H1 (cell line): ENCODE measurements at regions not wholly inside any gene's neighbourhood (a gene's known extent, or its start where the extent isn't known, plus 50 kb on each side); places are given as distances from the start of the nearest gene placed in this dataset.

Experiments
- CTCF ChIA-PET: fragments of 300-600 bp; sonication (Branson Sonifier 250); formaldehyde crosslinking; loops from one replicate; lab custom pipeline; 2021; ENCODE audit not compliant: partially characterized antibody; lab: Charles Lee
- POLR2A ChIA-PET: fragments of 300-600 bp; sonication (Branson Sonifier 250); formaldehyde crosslinking; loops from one replicate; lab custom pipeline; 2021; ENCODE audit warnings: inconsistent platforms; ENCODE audit not compliant: partially characterized antibody; lab: Charles Lee
- DNase-seq, 2 experiments: peaks; one replicate each; pipeline versions ENCODE4 v3.0.0 to v3.0.0-alpha.2; 2010 to 2022; ENCODE audit warnings: low spot score in 2 of 2, low read depth in 1 of 2, mixed read lengths in 1 of 2
- FAIRE-seq: peaks from 2 replicates; lab custom pipeline; 2011; peaks lifted over from hg19 to GRCh38; lab: Jason Lieb, UNC
- H2AFZ ChIP-seq: 2 replicates; pipeline ENCODE4 v1.8.1; 2012; ENCODE audit warnings: low read length, inconsistent platforms
- H2AK5ac ChIP-seq: 2 replicates; pipeline ENCODE4 v1.6.1; 2013; ENCODE audit warnings: low read depth, low read length
- H2BK120ac ChIP-seq: replicated peaks from 2 replicates; pipeline ENCODE3; 2013; ENCODE audit warnings: low read depth, low read length, inconsistent platforms
- H2BK12ac ChIP-seq: 2 replicates; pipeline ENCODE4 v1.6.1; 2013; ENCODE audit warnings: low read depth, low read length
- H2BK15ac ChIP-seq: 2 replicates; pipeline ENCODE4 v1.6.1; 2013; ENCODE audit warnings: low read length
- H2BK20ac ChIP-seq: 2 replicates; pipeline ENCODE4 v1.6.1; 2013; ENCODE audit warnings: low read length
- H2BK5ac ChIP-seq: 2 replicates; pipeline ENCODE4 v1.6.1; 2013; ENCODE audit warnings: low read depth, low read length
- H3K14ac ChIP-seq: 2 replicates; pipeline ENCODE4 v1.6.1; 2013; ENCODE audit warnings: inconsistent platforms; ENCODE audit not compliant: insufficient read length
- H3K18ac ChIP-seq: 2 replicates; pipeline ENCODE4 v1.6.1; 2013; ENCODE audit warnings: low read length; ENCODE audit errors: extremely low read depth
- H3K23ac ChIP-seq: 2 replicates; pipeline ENCODE4 v1.6.1; 2013; ENCODE audit warnings: inconsistent platforms; ENCODE audit not compliant: insufficient read length
- H3K23me2 ChIP-seq: 2 replicates; pipeline ENCODE4 v1.6.1; 2013; ENCODE audit warnings: low read depth, low read length
- H3K27ac ChIP-seq: 2 replicates; pipeline ENCODE4 v1.6.1; 2011; ENCODE audit warnings: low read depth, low read length, inconsistent platforms
- H3K27me3 ChIP-seq, 4 experiments: replicated peaks in 1 of 4; 1 replicate in 1 of 4; 2 replicates in 3 of 4; pipeline versions ENCODE4 v1.6.1 to v1.8.1; 2011 to 2013; ENCODE audit warnings: low read length in 3 of 4, mild to moderate bottlenecking in 3 of 4, inconsistent platforms in 2 of 4, mixed read lengths in 2 of 4, moderate library complexity in 1 of 4; ENCODE audit not compliant: control insufficient read depth in 3 of 4, insufficient read depth in 3 of 4; ENCODE audit errors: extremely low read depth in 1 of 4
- H3K36me3 ChIP-seq, 4 experiments: 2 replicates each; pipeline versions ENCODE4 v1.6.1 to v1.8.1; 2011 to 2013; ENCODE audit warnings: mild to moderate bottlenecking in 4 of 4, low read length in 3 of 4, moderate library complexity in 2 of 4, control low read depth in 1 of 4, inconsistent platforms in 1 of 4; ENCODE audit not compliant: insufficient read depth in 4 of 4, control insufficient read depth in 2 of 4
- H3K4ac ChIP-seq: replicated peaks from 2 replicates; pipeline ENCODE3; 2013; ENCODE audit warnings: low read length, low read depth, mixed read lengths, inconsistent platforms; ENCODE audit not compliant: insufficient read length
- H3K4me1 ChIP-seq, 4 experiments: replicated peaks in 1 of 4; 1 replicate in 1 of 4; 2 replicates in 3 of 4; pipeline versions ENCODE4 v1.6.1 to v1.8.1; 2011 to 2013; ENCODE audit warnings: low read length in 3 of 4, inconsistent platforms in 2 of 4, mixed read lengths in 1 of 4; ENCODE audit not compliant: insufficient read depth in 4 of 4, control insufficient read depth in 3 of 4
- H3K4me2 ChIP-seq, 2 experiments: 2 replicates each; pipeline versions ENCODE4 v1.6.1 to v1.8.1; 2011 to 2013; ENCODE audit warnings: low read depth in 2 of 2, low read length in 2 of 2, control low read depth in 1 of 2, inconsistent platforms in 1 of 2, mild to moderate bottlenecking in 1 of 2; ENCODE audit not compliant: insufficient read depth in 1 of 2
- H3K4me3 ChIP-seq, 4 experiments: fragments of 200-600, 300-600 bp in 1 of 4; sonication (generic), shearing (Covaris generic), sonication (Bioruptor Twin) in 1 of 4; 2 replicates each; pipeline versions ENCODE4 v1.5.1 to v1.8.1; 2011 to 2016; ENCODE audit warnings: low read length in 4 of 4, low read depth in 3 of 4, control low read depth in 2 of 4, inconsistent platforms in 2 of 4, mild to moderate bottlenecking in 2 of 4, mixed read lengths in 1 of 4, moderate library complexity in 1 of 4; ENCODE audit not compliant: insufficient read depth in 2 of 4; ENCODE audit errors: extremely low read depth in 1 of 4
- H3K56ac ChIP-seq: replicated peaks from 2 replicates; pipeline ENCODE3; 2013; ENCODE audit warnings: low read depth, mild to moderate bottlenecking, mixed read lengths, low read length, inconsistent platforms; ENCODE audit not compliant: insufficient read length
- H3K79me1 ChIP-seq: 2 replicates; pipeline ENCODE4 v1.6.1; 2013; ENCODE audit warnings: low read depth, low read length, control low read depth
- H3K79me2 ChIP-seq, 2 experiments: 2 replicates each; pipeline versions ENCODE4 v1.6.1 to v1.8.1; 2012 to 2013; ENCODE audit warnings: low read length in 2 of 2, mild to moderate bottlenecking in 2 of 2, inconsistent platforms in 1 of 2; ENCODE audit not compliant: insufficient read depth in 2 of 2, control insufficient read depth in 1 of 2
- H3K9ac ChIP-seq, 4 experiments: replicated peaks in 1 of 4; 1 replicate in 1 of 4; 2 replicates in 3 of 4; pipeline versions ENCODE4 v1.6.1 to v1.8.1; 2011 to 2013; ENCODE audit warnings: low read depth in 3 of 4, low read length in 3 of 4, control low read depth in 2 of 4, mild to moderate bottlenecking in 2 of 4, moderate library complexity in 2 of 4, inconsistent platforms in 1 of 4; ENCODE audit errors: extremely low read depth in 1 of 4
- H3K9me3 ChIP-seq, 2 experiments: 2 replicates each; pipeline versions ENCODE4 v1.6.1 to v1.8.1; 2012 to 2013; ENCODE audit warnings: mild to moderate bottlenecking in 2 of 2, moderate library complexity in 2 of 2, control low read depth in 1 of 2, inconsistent platforms in 1 of 2, low read depth in 1 of 2, low read length in 1 of 2, mixed read lengths in 1 of 2; ENCODE audit not compliant: insufficient read depth in 2 of 2
- H4K20me1 ChIP-seq, 2 experiments: replicated peaks in 1 of 2; 2 replicates each; pipeline versions ENCODE3 to v1.8.1; 2011 to 2013; ENCODE audit warnings: inconsistent platforms in 2 of 2, low read length in 2 of 2, mild to moderate bottlenecking in 1 of 2; ENCODE audit not compliant: insufficient read depth in 2 of 2, control insufficient read depth in 1 of 2
- H4K5ac ChIP-seq: 2 replicates; pipeline ENCODE4 v1.6.1; 2013; ENCODE audit warnings: low read length, low read depth, mixed read lengths, inconsistent platforms; ENCODE audit not compliant: insufficient read length
- H4K8ac ChIP-seq: 2 replicates; pipeline ENCODE4 v1.8.0; 2013; ENCODE audit warnings: mild to moderate bottlenecking, moderate library complexity, low read length, inconsistent platforms; ENCODE audit not compliant: insufficient read depth; ENCODE audit errors: extremely low read depth
- H4K91ac ChIP-seq: replicated peaks from 2 replicates; pipeline ENCODE3; 2013; ENCODE audit warnings: low read length, mixed read lengths, inconsistent platforms; ENCODE audit not compliant: insufficient read length
- CHD1 ChIP-seq: IDR thresholded peaks from 2 replicates; pipeline ENCODE4 v1.6.1; 2012; ENCODE audit warnings: low read depth, low read length, improper control_type of control experiment
- GABPA ChIP-seq: IDR thresholded peaks from 2 replicates; pipeline ENCODE4 v1.6.1; 2011; ENCODE audit warnings: mild to moderate bottlenecking, low read length, moderate library complexity, borderline replicate concordance; ENCODE audit not compliant: insufficient read depth
- KDM4A ChIP-seq: IDR thresholded peaks from one replicate; pipeline ENCODE4 v1.7.1; 2012; ENCODE audit warnings: low read depth, mild to moderate bottlenecking, moderate library complexity, low read length, inconsistent platforms; ENCODE audit not compliant: severe bottlenecking
- NANOG ChIP-seq: IDR thresholded peaks from 2 replicates; pipeline ENCODE4 v1.6.1; 2011; ENCODE audit warnings: low read length, low read depth, mild to moderate bottlenecking, inconsistent platforms; ENCODE audit not compliant: insufficient read depth, poor library complexity, severe bottlenecking
- POLR2AphosphoS5 ChIP-seq: IDR thresholded peaks from 2 replicates; pipeline ENCODE4 v1.6.1; 2011; ENCODE audit warnings: low read depth, low read length
- RAD21 ChIP-seq, 2 experiments: IDR thresholded peaks in 1 of 2; conservative IDR thresholded peaks in 1 of 2; 2 replicates each; pipeline ENCODE4 v1.6.1; 2011; ENCODE audit warnings: low read depth in 2 of 2, low read length in 2 of 2, improper control_type of control experiment in 1 of 2, inconsistent platforms in 1 of 2, mild to moderate bottlenecking in 1 of 2, moderate library complexity in 1 of 2
- RFX5 ChIP-seq: IDR thresholded peaks from 2 replicates; pipeline ENCODE4 v1.6.1; 2011; ENCODE audit warnings: low read depth, low read length, improper control_type of control experiment, borderline replicate concordance
- RXRA ChIP-seq: IDR thresholded peaks from 2 replicates; pipeline ENCODE4 v1.6.1; 2011; ENCODE audit warnings: low read depth, mild to moderate bottlenecking, low read length, moderate library complexity; ENCODE audit not compliant: insufficient read depth
- SIN3A ChIP-seq, 2 experiments: IDR thresholded peaks in 1 of 2; conservative IDR thresholded peaks in 1 of 2; 2 replicates each; pipeline ENCODE4 v1.6.1; 2011 to 2012; ENCODE audit warnings: low read length in 2 of 2, improper control_type of control experiment in 1 of 2, low read depth in 1 of 2, mild to moderate bottlenecking in 1 of 2
- TAF1 ChIP-seq: IDR thresholded peaks from 2 replicates; pipeline ENCODE4 v1.6.1; 2011; ENCODE audit warnings: mild to moderate bottlenecking, low read depth, low read length
- YY1 ChIP-seq: IDR thresholded peaks from 2 replicates; pipeline ENCODE4 v1.6.1; 2011; ENCODE audit warnings: low read depth, mild to moderate bottlenecking, low read length
- WGBS, 2 experiments: shearing (Covaris generic) in 1 of 2; methylation state at CpG; one replicate each; pipeline versions ENCODE4 v1.1.6 to v1.1.7; 2013 to 2015; ENCODE audit warnings: low lambda C conversion rate in 2 of 2, mixed read lengths in 2 of 2, inconsistent platforms in 1 of 2, low coverage in 1 of 2, missing lambda C conversion rate in 1 of 2; ENCODE audit not compliant: insufficient replicate concordance in 2 of 2, insufficient coverage in 1 of 2, insufficient read length in 1 of 2; ENCODE audit errors: extremely low coverage in 1 of 2, missing lambda C conversion rate in 1 of 2; 5-methylcytosine and 5-hydroxymethylcytosine counted together
- TF ChIP-seq, protein P1 (sequence below): IDR thresholded peaks from 2 replicates; pipeline ENCODE4 v1.6.1; 2011; ENCODE audit warnings: low read length, improper control_type of control experiment

DNA sequence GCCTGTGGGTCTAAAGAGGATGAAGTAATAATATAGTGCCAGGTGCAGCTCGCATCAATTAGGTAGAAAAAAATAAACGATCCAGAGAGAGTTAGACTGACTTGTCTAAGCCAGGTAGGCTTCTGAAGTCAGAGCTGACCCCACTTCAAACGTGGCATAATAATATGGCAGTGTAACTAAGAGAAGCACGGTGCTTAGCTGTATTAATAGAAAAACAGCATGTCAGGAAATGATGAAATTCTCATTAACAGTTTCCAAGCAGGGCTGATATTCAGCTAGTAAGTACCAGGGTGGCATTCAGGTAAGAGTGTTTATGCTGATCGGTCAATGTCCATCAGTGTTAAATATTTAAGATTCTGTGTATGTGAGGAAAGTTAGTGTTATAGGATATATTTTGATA lies 145.8 kb upstream of the SAMSN1 start:
- H2BK15ac ChIP-seq = no peak overlapping the region
- no peak overlapping the region for H2BK5ac ChIP-seq
- POLR2A ChIA-PET = no interaction called here
- H3K4me3 ChIP-seq = no peak overlapping the region
- H2BK120ac ChIP-seq = no peak overlapping the region
- H4K91ac ChIP-seq = no peak overlapping the region
- H3K4me1 ChIP-seq = peaks cover 0 to 3% (median 0%) of the 10 kb centered on the region in 4 experiments; a peak in 1 of 7 replicates
- H4K8ac ChIP-seq = no peak overlapping the region
- no peak overlapping the region for H3K4me2 ChIP-seq
- no peak overlapping the region for H3K9ac ChIP-seq
- H3K14ac ChIP-seq = no peak overlapping the region
- H3K18ac ChIP-seq = no peak overlapping the region
- no peak overlapping the region for H3K56ac ChIP-seq
- no peak overlapping the region for H3K23ac ChIP-seq
- TF ChIP-seq GABPA (no peak), NANOG (no peak), RFX5 (no peak), CHD1 (no peak), YY1 (no peak), POLR2AphosphoS5 (no peak), SIN3A (conservative IDR thresholded peaks at IDR 0.05 in 1 of 2, IDR thresholded peaks at IDR 0.05 in 1 of 2; ENCODE audit: low read depth in 1 of 2, low read length in 2 of 2) (no peak), RAD21 (IDR thresholded peaks at IDR 0.05 in 1 of 2, conservative IDR thresholded peaks at IDR 0.05 in 1 of 2; ENCODE audit: low read depth in 2 of 2, low read length in 2 of 2) (no peak), RXRA (no peak), KDM4A (no peak), TAF1 (no peak)
- TF ChIP-seq, protein P1, sequence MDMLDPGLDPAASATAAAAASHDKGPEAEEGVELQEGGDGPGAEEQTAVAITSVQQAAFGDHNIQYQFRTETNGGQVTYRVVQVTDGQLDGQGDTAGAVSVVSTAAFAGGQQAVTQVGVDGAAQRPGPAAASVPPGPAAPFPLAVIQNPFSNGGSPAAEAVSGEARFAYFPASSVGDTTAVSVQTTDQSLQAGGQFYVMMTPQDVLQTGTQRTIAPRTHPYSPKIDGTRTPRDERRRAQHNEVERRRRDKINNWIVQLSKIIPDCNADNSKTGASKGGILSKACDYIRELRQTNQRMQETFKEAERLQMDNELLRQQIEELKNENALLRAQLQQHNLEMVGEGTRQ = no peak
- H2AFZ ChIP-seq = no peak overlapping the region
- H3K27ac ChIP-seq = no peak overlapping the region
- no peaks in the 10 kb centered on the region for H3K79me1 ChIP-seq
- no peaks in the 10 kb centered on the region for H4K20me1 ChIP-seq
- no peak overlapping the region for H4K5ac ChIP-seq
- no peaks in the 10 kb centered on the region for H3K9me3 ChIP-seq
- FAIRE-seq (no peak), DNase-seq (no peak)
- CTCF ChIA-PET = no interaction called here
- H3K4ac ChIP-seq = no peak overlapping the region
- no peaks in the 10 kb centered on the region for H3K23me2 ChIP-seq
- no peaks in the 10 kb centered on the region for H3K27me3 ChIP-seq
- H3K36me3 ChIP-seq = no peaks in the 10 kb centered on the region
- 96% methylated on average over 5 of the region's 5 CpGs; no CpG with 5 or more reads in 1 of the 2 experiments for WGBS, 2 experiments
- no peak overlapping the region for H2BK12ac ChIP-seq
- no peak overlapping the region for H2AK5ac ChIP-seq
- H2BK20ac ChIP-seq = no peak overlapping the region
- no peaks in the 10 kb centered on the region for H3K79me2 ChIP-seq
